D721Med (cell line): ENCODE measurements at regions not wholly inside any gene's neighbourhood (a gene's known extent, or its start where the extent isn't known, plus 50 kb on each side); places are given as distances from the start of the nearest gene placed in this dataset.

ENCODE experiments used
- DNase-seq: peaks from one replicate; pipeline ENCODE4 v3.0.0; 2011; ENCODE audit warnings: low spot score; ENCODE audit not compliant: insufficient read length
- FAIRE-seq: peaks from 2 replicates; lab custom pipeline; 2011; peaks lifted over from hg19 to GRCh38; lab: Jason Lieb, UNC
- CTCF ChIP-seq: IDR thresholded peaks from 2 replicates; pipeline ENCODE4 v1.5.1; 2012; ENCODE audit warnings: mild to moderate bottlenecking, control low read depth; ENCODE audit not compliant: insufficient read depth; ENCODE audit errors: missing control alignments

- DNase-seq: no peak
- TF ChIP-seq CTCF: no peak
- FAIRE-seq: no peak
Measured at GRCh38 chr21:16134134-16134533, 404.4 kb downstream of the USP25 start.

GRCh38 chr21:16137106-16137505, 407.3 kb downstream of the USP25 start:
- DNase-seq (no peak), FAIRE-seq (no peak)
- no peak for TF ChIP-seq CTCF

GRCh38 chr21:16145052-16145451, 415.3 kb downstream of the USP25 start:
- DNase-seq: no peak
- FAIRE-seq: no peak
- TF ChIP-seq CTCF: no peak

- FAIRE-seq: no peak
- DNase-seq: no peak
- no peak for TF ChIP-seq CTCF
Measured at GRCh38 chr21:16145479-16145878, 415.7 kb downstream of the USP25 start.

- no peak for TF ChIP-seq CTCF
- FAIRE-seq: no peak
- DNase-seq: no peak
Measured at GRCh38 chr21:16154321-16154720, 424.5 kb downstream of the USP25 start.

GRCh38 chr21:16154951-16155635, 425.3 kb downstream of the USP25 start:
- TF ChIP-seq CTCF: no peak
- FAIRE-seq (no peak), DNase-seq (no peak)

- no peak for TF ChIP-seq CTCF
- FAIRE-seq (no peak), DNase-seq (no peak)
Measured at GRCh38 chr21:16156841-16157489, 427.2 kb downstream of the USP25 start.
